Pancreas (tissue), 10 donors: ENCODE measurements at regions not wholly inside any gene's neighbourhood (a gene's known extent, or its start where the extent isn't known, plus 50 kb on each side); places are given as distances from the start of the nearest gene placed in this dataset.
A peak's percentile ranks its signal among the peaks of the same experiment; 100 is the strongest.

Experiments used
- ATAC-seq, 4 donors: fragments of 200-7000 bp; cut with Tn5 transposase; one replicate each; pipeline versions ENCODE4 v1.8.0 to v1.9.1; 2020; ENCODE audit warnings: mild to moderate bottlenecking in 4 of 4, moderate library complexity in 4 of 4
- DNase-seq, 6 donors: peaks; one replicate each; pipeline ENCODE4 v3.0.0-alpha.2; 2020
- FAIRE-seq: peaks from 2 replicates; lab custom pipeline; 2012; peaks lifted over from hg19 to GRCh38; lab: Jason Lieb, UNC
- H3K27ac ChIP-seq, 4 donors: fragments of 200-600 bp; sonication (generic); 1 replicate in 3 of 4; 2 replicates in 1 of 4; pipeline versions ENCODE4 v1.5.0 to v1.8.0; 2020
- H3K27me3 ChIP-seq, 4 donors: fragments of 200-600 bp; one replicate each; pipeline ENCODE4 v1.8.0; 2021
- H3K36me3 ChIP-seq, 3 donors: fragments of 200-600 bp; sonication (generic) in 1 of 3; one replicate each; pipeline versions ENCODE4 v1.5.0 to v1.8.0; 2020 to 2021
- H3K4me1 ChIP-seq, 3 donors: fragments of 200-600 bp; one replicate each; pipeline ENCODE4 v1.8.0; 2021
- H3K4me3 ChIP-seq, 4 donors: fragments of 200-600 bp; sonication (generic) in 2 of 4; one replicate each; pipeline versions ENCODE4 v1.5.0 to v1.8.0; 2020 to 2021
- H3K9me3 ChIP-seq, 4 donors: fragments of 200-600 bp; one replicate each; pipeline ENCODE4 v1.8.0; 2021
- WGBS, 2 donors: extraction: QIAGEN DNeasy Blood & Tissue Kit; methylation state at CpG; one replicate each; pipeline ENCODE4 v1.1.7; 2013; 5-methylcytosine and 5-hydroxymethylcytosine counted together
- intact Hi-C, 3 donors: fragments of 100-400 bp; cut with DNase I; formaldehyde crosslinking; loops; one replicate each; pipeline versions ENCODE4 v1.11.1 to v1.14.2; 2022
- TF ChIP-seq, protein P1 (sequence below), 4 donors: fragments of 200-600 bp; sonication (generic) in 3 of 4; IDR thresholded peaks; one replicate each; pipeline versions ENCODE4 v1.5.0 to v1.8.0; 2021; ENCODE audit warnings: antibody characterized with exemption in 4 of 4
- donor health status: healthy with polysubstance abuse.
- donor health status: DM: no; HTN: no; CAD: no; lungs with moderate emphysema.
- donor health status: DM: no; HTN: no; CAD: no.
- donor health status: control.
- donor health status: control.
- donor health status: Bipolar disorder and iron deficiency.
- donor health status: DM: yes; HTN: yes; CAD: no.
- donor health status: DM: no; HTN: no; CAD: no.
- donor health status: DM: no; HTN: no; CAD: no.
- donor health status: DM: yes; HTN: yes; CAD: no.

GRCh38 chr6:23477586-23477985 lies 648.4 kb upstream of the NRSN1 start:
- H3K4me3 ChIP-seq, result no peak overlapping the region
- H3K9me3 ChIP-seq, result no peaks in the 10 kb centered on the region
- FAIRE-seq (no peak), DNase-seq (no peak), ATAC-seq (no peak)
- H3K4me1 ChIP-seq, result no peaks in the 10 kb centered on the region
- intact Hi-C loops, result no loop called here
- 73 to 91% methylated on average over 3 of the region's 3 CpGs for WGBS, 2 donors
- no peaks in the 10 kb centered on the region for H3K27me3 ChIP-seq
- H3K27ac ChIP-seq, result no peak overlapping the region
- H3K36me3 ChIP-seq, result no peaks in the 10 kb centered on the region
- TF ChIP-seq, protein P1, sequence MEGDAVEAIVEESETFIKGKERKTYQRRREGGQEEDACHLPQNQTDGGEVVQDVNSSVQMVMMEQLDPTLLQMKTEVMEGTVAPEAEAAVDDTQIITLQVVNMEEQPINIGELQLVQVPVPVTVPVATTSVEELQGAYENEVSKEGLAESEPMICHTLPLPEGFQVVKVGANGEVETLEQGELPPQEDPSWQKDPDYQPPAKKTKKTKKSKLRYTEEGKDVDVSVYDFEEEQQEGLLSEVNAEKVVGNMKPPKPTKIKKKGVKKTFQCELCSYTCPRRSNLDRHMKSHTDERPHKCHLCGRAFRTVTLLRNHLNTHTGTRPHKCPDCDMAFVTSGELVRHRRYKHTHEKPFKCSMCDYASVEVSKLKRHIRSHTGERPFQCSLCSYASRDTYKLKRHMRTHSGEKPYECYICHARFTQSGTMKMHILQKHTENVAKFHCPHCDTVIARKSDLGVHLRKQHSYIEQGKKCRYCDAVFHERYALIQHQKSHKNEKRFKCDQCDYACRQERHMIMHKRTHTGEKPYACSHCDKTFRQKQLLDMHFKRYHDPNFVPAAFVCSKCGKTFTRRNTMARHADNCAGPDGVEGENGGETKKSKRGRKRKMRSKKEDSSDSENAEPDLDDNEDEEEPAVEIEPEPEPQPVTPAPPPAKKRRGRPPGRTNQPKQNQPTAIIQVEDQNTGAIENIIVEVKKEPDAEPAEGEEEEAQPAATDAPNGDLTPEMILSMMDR (IDR thresholded peaks at IDR 0.05), result no peak

GRCh38 chr6:23478312-23478711 lies 647.7 kb upstream of the NRSN1 start:
- ATAC-seq, result no peak
- Histone ChIP-seq H3K27ac (no peak overlapping the region), H3K4me3 (no peak overlapping the region), H3K4me1 (no peaks in the 10 kb centered on the region), H3K27me3 (no peaks in the 10 kb centered on the region), H3K36me3 (no peaks in the 10 kb centered on the region), H3K9me3 (no peaks in the 10 kb centered on the region)
- intact Hi-C loops, result no loop called here
- 38 to 63% methylated on average over 2 of the region's 2 CpGs for WGBS, 2 donors
- FAIRE-seq, result no peak
- no peak for DNase-seq
- TF ChIP-seq, protein P1 (IDR thresholded peaks at IDR 0.05), result no peak

- Histone ChIP-seq H3K4me1 (no peaks in the 10 kb centered on the region), H3K27me3 (no peaks in the 10 kb centered on the region), H3K27ac (no peak overlapping the region), H3K4me3 (no peak overlapping the region), H3K9me3 (no peaks in the 10 kb centered on the region), H3K36me3 (no peaks in the 10 kb centered on the region)
- TF ChIP-seq, protein P1 (IDR thresholded peaks at IDR 0.05), result no peak
- intact Hi-C loops, result no loop called here
- ATAC-seq, result no peak
- peak; percentile 45 for FAIRE-seq
- DNase-seq, result no peak
Observed at GRCh38 chr6:23483896-23484295, 642.1 kb upstream of the NRSN1 start.

- no peak for FAIRE-seq
- 76 to 88% methylated on average over 4 of the region's 4 CpGs for WGBS, 2 donors
- no peaks in the 10 kb centered on the region for H3K9me3 ChIP-seq
Observed at GRCh38 chr6:23494367-23494766, 631.6 kb upstream of the NRSN1 start.

DNA sequence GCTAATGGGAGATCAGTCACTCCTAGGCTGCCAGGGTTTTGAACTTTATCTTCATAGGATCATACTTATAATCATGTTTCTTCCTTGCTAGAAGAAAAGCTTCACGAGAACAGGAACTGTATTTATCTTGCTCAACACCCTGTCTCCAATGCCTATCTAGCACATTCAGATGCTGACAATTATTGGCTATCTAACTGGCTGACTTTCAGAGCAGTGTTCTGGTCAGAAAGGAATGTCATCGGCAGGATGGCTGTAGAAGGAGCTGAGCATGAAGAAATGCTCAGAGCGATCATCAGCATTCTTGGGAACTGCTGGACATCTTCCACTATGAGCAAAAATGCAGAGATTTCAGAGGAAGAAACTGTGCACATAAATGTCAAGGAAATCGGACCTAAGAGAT lies 628.0 kb upstream of the NRSN1 start:
- intact Hi-C loops, result no loop called here
- no peak overlapping the region for H3K4me3 ChIP-seq
- H3K27me3 ChIP-seq, result peaks cover 0 to 5% (median 0%) of the 10 kb centered on the region in 4 donors
- FAIRE-seq (no peak), ATAC-seq (no peak), DNase-seq (no peak)
- no peaks in the 10 kb centered on the region for H3K9me3 ChIP-seq
- no peak overlapping the region for H3K27ac ChIP-seq
- no peaks in the 10 kb centered on the region for H3K4me1 ChIP-seq
- TF ChIP-seq, protein P1 (IDR thresholded peaks at IDR 0.05), result no peak
- 38 to 46% methylated on average over 4 of the region's 4 CpGs for WGBS, 2 donors
- no peaks in the 10 kb centered on the region for H3K36me3 ChIP-seq

More at GRCh38 chr6:23494367-23494766, 631.6 kb upstream of the NRSN1 start:
- DNase-seq (no peak), ATAC-seq (no peak)
- Histone ChIP-seq H3K36me3 (no peaks in the 10 kb centered on the region), H3K4me3 (no peak overlapping the region), H3K4me1 (no peaks in the 10 kb centered on the region), H3K27ac (no peak overlapping the region), H3K27me3 (peaks cover 0 to 5% (median 0%) of the 10 kb centered on the region in 4 donors)
- TF ChIP-seq, protein P1 (IDR thresholded peaks at IDR 0.05), result no peak
- intact Hi-C loops, result no loop called here
